ENCODE measurements at regions not wholly inside any gene's neighbourhood (a gene's known extent, or its start where the extent isn't known, plus 50 kb on each side); places are given as distances from the start of the nearest gene placed in this dataset.

DNA sequence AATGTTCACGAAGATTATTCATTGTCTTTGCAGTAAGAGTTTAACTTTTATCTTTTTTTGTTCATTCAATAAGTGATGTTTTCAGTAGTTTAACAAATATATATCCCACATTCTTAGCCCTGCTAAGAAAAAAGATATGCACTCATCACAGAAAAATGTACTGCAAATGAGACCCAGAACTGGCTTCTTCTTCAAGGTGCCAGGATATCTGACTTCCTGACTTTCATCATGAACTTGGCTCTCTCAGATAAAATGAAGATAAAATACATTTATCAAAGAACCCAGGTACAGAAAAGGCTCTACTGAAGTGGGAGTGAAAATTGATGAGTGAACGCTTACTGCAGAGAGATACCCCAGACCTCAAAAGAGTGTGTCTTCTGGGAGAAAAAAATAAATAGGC lies 177.8 kb upstream of the DKK2 start:
- TF ChIP-seq CTCF (IDR thresholded peaks at IDR 0.05): no peak
- no peak for TF ChIP-seq POLR2A (IDR thresholded peaks at IDR 0.05)
